GM18858 (cell line): ENCODE measurements at regions not wholly inside any gene's neighbourhood (a gene's known extent, or its start where the extent isn't known, plus 50 kb on each side); places are given as distances from the start of the nearest gene placed in this dataset.

ENCODE experiments used
- ATAC-seq: cut with Tn5 transposase; IDR thresholded peaks from one replicate; pipeline ENCODE4 v1.9.1; 2021; ENCODE audit not compliant: unreplicated experiment

DNA sequence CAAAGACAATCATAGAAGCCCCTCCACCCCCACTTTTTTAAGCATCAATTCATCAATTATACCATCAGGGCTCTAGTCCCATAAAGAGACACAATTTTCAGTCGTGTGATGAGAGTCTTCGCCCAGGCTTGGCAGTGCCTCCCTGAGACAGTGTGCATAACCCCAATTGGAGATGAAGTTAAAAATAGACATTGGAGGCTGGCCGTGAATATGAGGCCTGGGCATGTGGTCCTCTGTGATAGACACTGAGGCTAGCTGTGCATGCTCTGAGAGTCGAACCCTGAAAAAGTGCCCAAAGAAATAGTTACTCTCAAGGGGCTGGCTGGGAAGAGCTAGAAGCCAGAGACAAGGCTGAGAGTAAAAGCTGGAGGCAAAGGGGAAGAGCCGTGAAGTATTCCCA is 248.6 kb upstream of the NR4A3 start:
- no peak for ATAC-seq

DNA sequence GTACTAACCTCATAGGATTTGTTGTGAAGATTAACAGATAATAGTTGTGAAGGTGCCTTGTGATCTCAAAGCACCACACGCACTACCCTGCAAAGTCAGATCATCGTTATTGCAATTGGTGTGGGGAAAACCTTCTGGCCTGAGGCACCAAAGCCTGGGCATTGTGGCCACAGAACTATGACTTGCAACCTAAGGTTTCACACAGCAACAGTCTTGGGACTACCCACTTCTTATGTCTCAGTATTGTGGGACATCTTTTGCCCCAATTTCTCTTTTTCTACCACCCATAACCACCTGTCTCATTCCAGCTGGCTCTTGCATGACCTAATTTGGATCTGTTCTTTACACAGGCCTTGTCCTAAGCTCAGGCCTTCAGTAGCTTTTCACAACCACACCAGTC is 247.8 kb upstream of the NR4A3 start:
- ATAC-seq: no peak

GRCh38 chr9:99576002-99576401 is 245.7 kb upstream of the NR4A3 start:
- no peak for ATAC-seq

GRCh38 chr9:99576876-99577275 is 244.8 kb upstream of the NR4A3 start:
- no peak for ATAC-seq

DNA sequence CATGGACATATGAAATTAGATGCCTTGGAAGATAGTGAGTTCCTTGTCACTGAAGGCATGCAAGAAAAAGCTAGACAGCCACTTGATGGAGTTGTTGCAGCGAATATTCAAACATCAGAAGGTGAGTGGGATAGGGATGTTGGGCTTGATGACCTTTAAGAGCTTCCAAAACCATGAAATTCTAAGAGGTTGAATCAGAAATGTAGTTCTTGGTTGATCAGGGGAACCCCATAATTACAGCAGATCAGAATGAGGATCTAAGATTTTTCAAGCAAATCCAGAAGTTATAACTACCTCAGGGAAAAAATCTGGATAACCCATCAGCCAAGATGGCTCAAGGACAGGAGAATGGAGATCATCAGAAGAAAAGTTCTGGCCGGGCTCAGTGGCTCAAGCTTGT is 244.3 kb upstream of the NR4A3 start:
- ATAC-seq: no peak

DNA sequence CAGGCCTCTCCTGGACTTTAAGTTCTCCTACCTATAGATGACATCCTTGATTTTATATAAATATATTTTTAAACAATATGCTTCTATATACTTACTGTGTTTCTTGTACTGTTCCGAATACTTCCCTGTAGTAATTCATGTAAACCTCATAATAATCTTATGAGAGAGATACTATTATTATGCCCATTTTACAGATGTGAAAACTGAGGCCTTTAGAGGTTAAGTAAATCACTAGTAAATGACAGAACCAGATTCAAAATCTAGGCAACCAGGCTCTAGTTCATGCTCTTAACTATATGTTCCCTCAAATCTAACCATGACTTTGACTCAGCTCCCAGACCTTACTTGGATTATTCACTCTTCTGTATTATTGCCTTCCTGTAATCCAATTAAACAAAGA is 243.0 kb upstream of the NR4A3 start:
- ATAC-seq: no peak

- ATAC-seq: no peak
Observed at GRCh38 chr9:99579964-99580363, 241.7 kb upstream of the NR4A3 start.

GRCh38 chr9:99582814-99583213 is 238.9 kb upstream of the NR4A3 start:
- no peak for ATAC-seq

DNA sequence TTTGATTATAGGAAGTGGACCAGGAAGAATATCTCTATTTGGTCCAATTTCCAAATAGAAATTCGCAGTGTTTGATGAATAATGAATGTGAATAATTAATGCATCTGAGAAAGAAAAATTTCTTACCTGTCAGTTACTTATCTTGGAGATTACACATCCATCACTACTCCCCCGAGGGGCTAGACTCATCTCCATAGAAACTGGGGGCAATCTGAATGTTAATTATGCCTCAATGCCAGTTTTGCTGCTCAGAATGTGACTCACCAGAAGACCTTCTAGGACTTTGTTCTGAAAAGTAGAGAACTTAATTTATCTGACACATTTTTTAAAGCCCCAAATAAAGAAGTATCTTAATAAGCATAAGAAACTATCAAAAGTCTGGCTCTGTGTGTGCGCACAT is 233.4 kb upstream of the NR4A3 start:
- ATAC-seq: no peak

DNA sequence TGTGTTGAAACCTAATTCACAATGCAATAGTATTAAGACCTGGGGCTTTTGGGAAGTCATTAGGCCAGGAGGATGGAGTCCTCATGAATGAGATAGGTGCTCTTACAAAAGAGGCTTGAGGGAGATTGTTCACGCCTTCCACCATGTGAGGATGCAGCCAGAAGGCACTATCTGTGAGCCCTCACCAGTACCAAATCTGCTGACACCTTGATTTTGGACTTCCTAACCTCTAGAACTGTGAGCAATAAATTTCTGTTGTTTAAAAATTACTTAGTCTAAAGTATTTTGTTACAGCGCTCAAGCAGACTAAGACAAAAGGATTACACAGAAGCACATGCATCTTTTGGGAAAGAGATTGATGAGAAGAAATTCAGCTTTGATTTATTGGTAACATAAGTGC is 232.9 kb upstream of the NR4A3 start:
- ATAC-seq: no peak

DNA sequence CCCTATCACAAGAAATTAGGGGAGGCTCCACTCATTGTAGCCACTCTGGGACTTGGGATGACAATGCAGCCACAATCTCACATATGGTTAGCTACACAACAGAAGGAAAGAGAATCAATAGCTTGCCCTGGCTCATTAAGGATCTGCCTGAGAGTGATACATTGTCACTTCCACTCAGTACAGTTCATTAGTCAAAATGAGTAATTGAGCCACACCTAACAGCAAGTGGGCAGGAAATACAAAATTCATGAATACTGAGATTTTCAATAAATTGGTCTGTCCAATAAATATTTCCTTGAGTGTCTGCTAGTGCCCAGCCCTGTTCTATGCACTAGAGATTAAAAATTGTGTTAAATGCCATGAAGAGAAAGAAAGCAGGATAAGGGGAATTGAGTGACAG is 231.3 kb upstream of the NR4A3 start:
- no peak for ATAC-seq

DNA sequence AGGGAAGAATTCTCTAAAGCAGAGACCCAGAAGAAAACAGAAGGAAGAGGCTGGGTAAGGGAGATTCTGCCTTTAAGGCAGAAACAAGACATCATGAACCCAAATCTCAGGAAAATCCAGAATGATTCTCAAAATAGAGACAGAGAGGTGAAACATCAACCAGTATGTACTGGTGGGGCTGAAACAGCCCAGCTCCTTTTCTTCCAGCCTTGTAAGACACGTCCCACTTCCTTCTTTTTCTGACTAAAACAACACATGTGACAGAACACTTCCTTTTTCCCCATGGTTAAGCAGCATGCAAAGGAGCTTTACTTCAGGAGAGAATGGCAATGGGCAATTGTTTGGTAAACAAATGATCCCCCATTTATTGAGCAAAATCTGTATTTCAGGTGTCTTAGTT is 230.8 kb upstream of the NR4A3 start:
- ATAC-seq: peak; percentile 40

DNA sequence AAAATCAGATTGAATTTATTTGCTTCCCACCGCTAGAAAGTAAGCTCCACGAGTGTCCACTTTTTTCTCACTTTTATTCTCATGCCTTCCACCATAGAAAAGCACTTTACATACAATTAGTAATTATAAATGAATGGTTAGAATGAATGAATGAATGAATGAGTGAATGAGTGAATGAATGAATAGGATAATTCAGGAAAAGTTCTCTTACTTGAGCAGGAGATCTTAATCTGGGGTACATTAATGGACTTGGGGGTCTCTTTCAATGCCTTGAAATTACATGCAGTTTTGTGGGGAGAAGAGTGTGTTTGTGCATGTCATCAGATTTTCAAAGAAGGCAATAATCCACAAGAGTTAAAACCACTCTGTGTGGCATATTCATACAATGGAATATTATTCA is 229.9 kb upstream of the NR4A3 start:
- ATAC-seq: no peak

DNA sequence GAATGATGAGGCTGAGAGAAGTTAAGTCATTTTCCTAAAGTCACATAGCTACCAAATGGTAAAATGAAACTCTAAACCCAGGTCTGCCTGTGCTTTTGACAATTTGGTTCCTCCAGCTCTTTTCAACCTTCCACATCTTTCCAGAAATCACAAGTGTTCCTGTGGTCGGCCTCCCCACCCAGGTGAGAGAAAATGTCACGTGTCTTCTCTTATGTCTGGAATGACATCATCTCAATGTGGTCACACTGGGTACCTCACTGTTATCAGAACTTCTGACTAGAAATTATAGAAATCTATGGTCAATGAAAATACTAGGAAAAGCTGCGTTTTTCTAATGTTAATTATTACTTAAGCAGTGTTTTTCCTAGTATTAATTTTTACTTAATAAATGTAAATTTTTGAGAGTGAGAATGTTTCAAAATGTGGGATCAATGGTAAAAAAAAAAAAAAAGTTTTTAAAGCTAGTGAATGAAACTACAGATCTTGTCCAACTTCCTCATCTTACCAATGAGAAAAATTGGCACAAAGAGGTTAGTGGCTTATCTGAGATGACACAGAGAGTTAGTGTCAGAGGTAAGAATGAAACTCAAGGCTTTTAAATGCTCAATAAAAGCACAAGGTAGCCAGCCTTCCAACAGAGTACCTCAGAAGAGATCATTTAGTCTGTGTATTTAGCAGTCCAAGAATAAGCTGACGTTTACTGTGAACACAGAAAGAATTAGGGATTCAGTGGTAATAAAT is 228.7 kb upstream of the NR4A3 start:
- ATAC-seq: no peak

DNA sequence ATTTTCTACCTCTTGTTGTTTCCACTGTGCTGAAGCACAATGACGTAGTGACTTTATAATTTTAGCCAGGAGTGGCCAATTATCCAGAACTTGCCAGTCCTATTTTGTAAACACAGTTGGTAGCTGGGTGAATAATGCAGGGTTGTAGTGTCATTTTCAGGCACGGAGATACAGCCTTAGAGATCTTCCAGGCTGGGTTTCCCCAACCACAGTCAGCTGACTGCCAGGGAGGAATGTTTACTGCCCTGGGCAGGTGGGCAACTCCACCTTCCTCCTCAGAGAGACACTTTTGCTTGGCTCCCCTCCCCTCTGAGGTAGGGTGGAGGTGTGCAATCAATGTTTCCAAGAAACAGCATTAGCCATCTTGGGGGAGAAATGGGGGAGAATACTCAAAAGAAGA is 228.1 kb upstream of the NR4A3 start:
- ATAC-seq: no peak

GRCh38 chr9:99594056-99594780 is 227.5 kb upstream of the NR4A3 start:
- ATAC-seq: no peak

GRCh38 chr9:99595796-99596195 is 225.9 kb upstream of the NR4A3 start:
- peak; percentile 54 for ATAC-seq

- ATAC-seq: no peak
Observed at GRCh38 chr9:99601571-99602111, 220.0 kb upstream of the NR4A3 start.

- ATAC-seq: no peak
Observed at GRCh38 chr9:99602854-99603253, 218.8 kb upstream of the NR4A3 start.

DNA sequence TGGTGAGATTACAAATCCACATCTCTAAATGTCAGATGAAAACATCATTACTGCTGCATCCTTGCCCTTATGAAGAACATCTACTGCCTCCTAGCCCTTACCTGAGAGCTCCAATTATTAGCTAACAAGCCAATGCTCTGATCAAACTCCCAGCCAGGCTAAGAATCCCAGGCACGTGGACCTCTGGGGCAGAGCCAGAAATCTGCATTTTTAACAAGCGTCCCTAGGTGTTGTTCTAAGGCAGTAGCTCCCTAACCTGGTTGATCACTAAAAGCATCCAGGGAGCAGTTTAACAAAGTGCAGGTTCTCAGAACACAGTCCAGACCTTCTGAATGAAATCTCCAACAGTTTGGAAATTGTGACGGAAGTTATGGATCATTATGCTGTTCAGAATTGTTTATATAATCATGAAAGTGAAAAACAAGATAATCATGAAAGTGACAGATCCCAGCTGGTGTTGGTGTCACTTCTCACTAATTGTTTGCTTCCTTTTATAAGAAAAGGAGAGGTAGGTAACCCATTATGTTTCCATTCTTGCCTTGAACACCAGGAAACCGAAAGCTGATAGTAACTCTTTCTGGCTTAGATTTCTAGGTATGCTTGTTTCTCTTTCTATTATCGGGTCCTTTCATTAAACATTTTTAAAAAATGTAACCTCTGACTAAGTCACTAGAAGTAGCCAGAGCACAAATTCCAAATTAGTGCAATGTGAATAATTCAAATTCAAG is 216.5 kb upstream of the NR4A3 start:
- no peak for ATAC-seq

GRCh38 chr9:99606296-99606695 is 215.4 kb upstream of the NR4A3 start:
- ATAC-seq: no peak

DNA sequence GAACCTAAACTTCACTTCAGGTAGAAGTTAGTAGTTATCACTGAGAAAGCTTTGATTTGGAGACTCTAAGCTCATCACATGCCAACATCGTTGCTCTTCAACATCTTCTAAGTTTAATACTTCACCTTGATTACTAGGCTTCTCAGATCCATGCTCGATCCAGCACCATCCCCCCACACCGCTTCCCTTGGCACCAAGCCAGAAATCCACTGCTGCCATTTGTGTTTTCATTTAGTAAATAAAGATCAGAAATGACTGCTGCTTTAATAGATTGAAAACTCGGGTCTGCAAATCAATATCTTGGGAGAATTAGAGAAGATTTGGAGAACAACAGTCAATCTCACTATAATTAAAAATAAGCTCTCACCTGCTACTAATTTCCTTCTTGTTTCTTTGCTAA is 214.7 kb upstream of the NR4A3 start:
- no peak for ATAC-seq
